Uterus (tissue), 2 donors: ENCODE measurements at regions not wholly inside any gene's neighbourhood (a gene's known extent, or its start where the extent isn't known, plus 50 kb on each side); places are given as distances from the start of the nearest gene placed in this dataset.

ENCODE experiments used
- POLR2A ChIP-seq, 2 donors: fragments of 450-650 bp; IDR thresholded peaks; one replicate each; pipeline ENCODE4 v1.6.1; 2016; ENCODE audit warnings: antibody characterized with exemption in 2 of 2, mild to moderate bottlenecking in 1 of 2, moderate library complexity in 1 of 2
- TF ChIP-seq, protein P1 (sequence below), 4 experiments: fragments of 200-600 bp in 2 of 4; fragments of 450-650 bp in 2 of 4; sonication (generic) in 2 of 4; IDR thresholded peaks; one replicate each; pipeline ENCODE4 v1.5.1; 2016 to 2019; ENCODE audit warnings: antibody characterized with exemption in 4 of 4, mild to moderate bottlenecking in 2 of 4, moderate library complexity in 1 of 4

DNA sequence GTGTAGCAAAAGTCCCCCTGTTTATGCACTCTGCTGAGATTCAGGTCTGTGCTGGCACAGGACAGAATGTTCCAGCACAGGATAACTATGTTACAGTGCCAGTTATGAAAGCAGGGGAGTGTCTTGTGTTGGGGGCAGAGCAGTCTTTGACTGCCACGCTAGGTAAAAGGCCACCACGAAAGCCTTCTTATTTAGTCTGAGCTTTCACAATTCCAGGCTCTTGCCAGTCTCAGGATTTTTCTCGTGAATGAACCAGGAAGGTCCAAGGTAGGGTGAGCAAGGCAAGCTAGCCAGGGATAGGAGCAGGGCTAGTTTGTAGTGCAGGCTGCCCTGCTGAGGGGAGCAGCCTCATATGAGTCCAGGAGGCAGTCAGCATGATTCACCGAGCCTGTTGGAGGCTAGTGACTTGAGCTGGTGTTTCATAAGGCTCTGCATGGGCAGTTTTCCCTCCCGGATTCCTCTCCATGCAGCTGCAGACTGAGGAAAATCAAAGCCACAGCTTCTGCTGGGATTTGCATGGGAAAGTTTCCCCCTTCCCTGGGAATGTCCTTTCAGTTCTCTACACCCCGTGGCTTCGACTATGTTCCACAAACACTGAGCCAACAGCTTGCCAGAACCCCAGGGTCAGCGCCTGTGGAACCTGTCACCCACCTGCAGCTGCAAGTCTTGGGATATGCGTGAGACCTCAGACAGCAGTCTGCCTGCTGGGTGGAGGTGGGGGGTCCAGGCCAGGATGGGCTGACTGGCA is 112.3 kb downstream of the JCAD start:
- TF ChIP-seq, protein P1, sequence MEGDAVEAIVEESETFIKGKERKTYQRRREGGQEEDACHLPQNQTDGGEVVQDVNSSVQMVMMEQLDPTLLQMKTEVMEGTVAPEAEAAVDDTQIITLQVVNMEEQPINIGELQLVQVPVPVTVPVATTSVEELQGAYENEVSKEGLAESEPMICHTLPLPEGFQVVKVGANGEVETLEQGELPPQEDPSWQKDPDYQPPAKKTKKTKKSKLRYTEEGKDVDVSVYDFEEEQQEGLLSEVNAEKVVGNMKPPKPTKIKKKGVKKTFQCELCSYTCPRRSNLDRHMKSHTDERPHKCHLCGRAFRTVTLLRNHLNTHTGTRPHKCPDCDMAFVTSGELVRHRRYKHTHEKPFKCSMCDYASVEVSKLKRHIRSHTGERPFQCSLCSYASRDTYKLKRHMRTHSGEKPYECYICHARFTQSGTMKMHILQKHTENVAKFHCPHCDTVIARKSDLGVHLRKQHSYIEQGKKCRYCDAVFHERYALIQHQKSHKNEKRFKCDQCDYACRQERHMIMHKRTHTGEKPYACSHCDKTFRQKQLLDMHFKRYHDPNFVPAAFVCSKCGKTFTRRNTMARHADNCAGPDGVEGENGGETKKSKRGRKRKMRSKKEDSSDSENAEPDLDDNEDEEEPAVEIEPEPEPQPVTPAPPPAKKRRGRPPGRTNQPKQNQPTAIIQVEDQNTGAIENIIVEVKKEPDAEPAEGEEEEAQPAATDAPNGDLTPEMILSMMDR (IDR thresholded peaks at IDR 0.05), result no peak
- TF ChIP-seq POLR2A (IDR thresholded peaks at IDR 0.05), result peak in 1 of 2 donors; percentile 58
